Spleen (tissue), 11 donors: ENCODE measurements at regions not wholly inside any gene's neighbourhood (a gene's known extent, or its start where the extent isn't known, plus 50 kb on each side); places are given as distances from the start of the nearest gene placed in this dataset.
"Not testable (repeated sequence)": the region's sequence is repeated elsewhere in the genome, so short reads cannot be mapped to it uniquely, and the experiment has no call there.

ENCODE experiments used
- DNase-seq: peaks from one replicate; pipeline ENCODE4 v3.0.0-alpha.2; 2020
- H3K27ac ChIP-seq, 8 donors: fragments of 200-600 bp; sonication (generic) in 7 of 8; 1 replicate in 4 of 8; 2 replicates in 4 of 8; pipeline versions ENCODE4 v1.5.0 to v1.8.0; 2016 to 2021; ENCODE audit warnings: inconsistent platforms in 4 of 8, mild to moderate bottlenecking in 4 of 8, moderate library complexity in 1 of 8
- H3K27me3 ChIP-seq, 7 donors: fragments of 200-600 bp; sonication (generic) in 6 of 7; replicated peaks in 1 of 7; 1 replicate in 4 of 7; 2 replicates in 3 of 7; pipeline versions ENCODE4 v1.5.0 to v1.8.0; 2016 to 2021; ENCODE audit warnings: inconsistent platforms in 3 of 7, mild to moderate bottlenecking in 1 of 7
- H3K36me3 ChIP-seq, 6 donors: fragments of 200-600 bp; sonication (generic) in 5 of 6; 1 replicate in 4 of 6; 2 replicates in 2 of 6; pipeline versions ENCODE4 v1.5.0 to v1.8.0; 2016 to 2021; ENCODE audit warnings: inconsistent platforms in 2 of 6
- H3K4me1 ChIP-seq, 6 donors: fragments of 200-600 bp; sonication (generic) in 5 of 6; 1 replicate in 3 of 6; 2 replicates in 3 of 6; pipeline versions ENCODE4 v1.5.0 to v1.8.0; 2016 to 2021; ENCODE audit warnings: inconsistent platforms in 3 of 6
- H3K4me3 ChIP-seq, 8 donors: fragments of 200-600 bp; sonication (generic) in 7 of 8; 1 replicate in 4 of 8; 2 replicates in 4 of 8; pipeline versions ENCODE4 v1.5.0 to v1.8.0; 2016 to 2021; ENCODE audit warnings: inconsistent platforms in 4 of 8, mild to moderate bottlenecking in 4 of 8, moderate library complexity in 2 of 8
- H3K9me3 ChIP-seq, 8 donors: fragments of 200-600 bp; sonication (generic) in 7 of 8; 1 replicate in 4 of 8; 2 replicates in 4 of 8; pipeline versions ENCODE4 v1.5.0 to v1.8.0; 2016 to 2021; ENCODE audit warnings: inconsistent platforms in 4 of 8
- CTCF ChIP-seq, 11 experiments: fragments of 200-600 bp in 7 of 11; fragments of 450-650 bp in 4 of 11; sonication (generic) in 4 of 11; IDR thresholded peaks in 8 of 11; conservative IDR thresholded peaks in 3 of 11; 1 replicate in 7 of 11; 2 replicates in 4 of 11; pipeline versions ENCODE4 v1.4.0 to v1.8.0; 2016 to 2021; ENCODE audit warnings: antibody characterized with exemption in 11 of 11, inconsistent platforms in 4 of 11, mild to moderate bottlenecking in 1 of 11
- POLR2A ChIP-seq, 3 donors: fragments of 450-650 bp; IDR thresholded peaks; one replicate each; pipeline ENCODE4 v1.5.1; 2017; ENCODE audit warnings: antibody characterized with exemption in 3 of 3, mild to moderate bottlenecking in 1 of 3
- POLR2AphosphoS5 ChIP-seq, 3 donors: sonication (generic); formaldehyde crosslinking; IDR thresholded peaks; one replicate each; pipeline ENCODE4 v1.5.1; 2017; ENCODE audit warnings: antibody characterized with exemption in 3 of 3
- WGBS, 5 donors: extraction: QIAGEN DNeasy Blood & Tissue Kit in 3 of 5; methylation state at CpG; one replicate each; pipeline versions ENCODE4 v1.1.5 to v1.1.7; 2013 to 2018; 5-methylcytosine and 5-hydroxymethylcytosine counted together
- intact Hi-C: fragments of 100-400 bp; cut with DNase I; formaldehyde crosslinking; loops from one replicate; pipeline ENCODE4 v1.15.0; 2023; ENCODE audit warnings: low total_unique reads
- donor health status: healthy with polysubstance abuse.
- donor health status: DM: no; HTN: no; CAD: no; lungs with moderate emphysema.
- donor health status: DM: no; HTN: no; CAD: no.
- donor health status: Bipolar disorder and iron deficiency.
- donor health status: healthy.
- donor health status: DM: no; HTN: no; CAD: no.
- donor health status: DM: yes; HTN: yes; CAD: no.

- H3K4me3 ChIP-seq = no peak overlapping the region
- no peaks in the 10 kb centered on the region for H3K4me1 ChIP-seq
- no peaks in the 10 kb centered on the region for H3K27me3 ChIP-seq
- 55 to 92% (median 65%) methylated on average over 2 to 3 of the region's 3 CpGs for WGBS, 5 donors
- DNase-seq = no peak
- H3K36me3 ChIP-seq = no peaks in the 10 kb centered on the region
- no peak for TF ChIP-seq POLR2AphosphoS5 (IDR thresholded peaks at IDR 0.05)
- no peak for TF ChIP-seq POLR2A (IDR thresholded peaks at IDR 0.05)
- TF ChIP-seq CTCF (IDR thresholded peaks at IDR 0.05 in 8 of 11, conservative IDR thresholded peaks at IDR 0.05 in 3 of 11) = no peak
- H3K9me3 ChIP-seq = peaks cover 0 to 17% (median 7%) of the 10 kb centered on the region in 8 donors
- no peak overlapping the region for H3K27ac ChIP-seq
- intact Hi-C loops = no loop called here
Measured at GRCh38 chr9:26789959-26790358, 102.6 kb downstream of the CAAP1 start.

DNA sequence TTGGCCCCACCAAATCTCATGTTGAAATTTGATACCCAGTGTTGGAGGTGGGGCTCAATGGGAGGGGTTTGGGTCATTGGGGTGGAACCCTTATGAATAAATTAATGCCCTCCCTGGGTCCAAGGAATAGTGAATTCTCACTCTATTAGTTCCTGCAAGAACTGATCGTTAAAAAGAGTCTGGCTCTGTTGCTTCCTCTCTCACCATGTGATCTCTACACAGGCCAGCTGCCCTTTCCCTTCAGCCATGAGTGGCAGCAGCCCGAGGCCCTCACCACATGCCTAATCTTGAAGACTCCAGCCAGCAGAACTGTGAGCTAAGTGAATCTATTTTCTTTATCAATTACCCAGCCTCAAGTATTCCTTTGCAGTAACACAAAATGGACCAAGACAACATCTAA lies 106.0 kb downstream of the CAAP1 start:
- Histone ChIP-seq H3K4me3 (no peak overlapping the region), H3K27me3 (no peaks in the 10 kb centered on the region), H3K27ac (no peak overlapping the region), H3K4me1 (no peaks in the 10 kb centered on the region), H3K9me3 (no peaks in the 10 kb centered on the region), H3K36me3 (no peaks in the 10 kb centered on the region)
- TF ChIP-seq POLR2A (IDR thresholded peaks at IDR 0.05) (no peak), CTCF (IDR thresholded peaks at IDR 0.05 in 8 of 11, conservative IDR thresholded peaks at IDR 0.05 in 3 of 11) (no peak), POLR2AphosphoS5 (IDR thresholded peaks at IDR 0.05) (no peak)
- 40 to 66% (median 46%) methylated on average over 2 of the region's 2 CpGs for WGBS, 5 donors
- no peak for DNase-seq
- intact Hi-C loops = no loop called here

DNA sequence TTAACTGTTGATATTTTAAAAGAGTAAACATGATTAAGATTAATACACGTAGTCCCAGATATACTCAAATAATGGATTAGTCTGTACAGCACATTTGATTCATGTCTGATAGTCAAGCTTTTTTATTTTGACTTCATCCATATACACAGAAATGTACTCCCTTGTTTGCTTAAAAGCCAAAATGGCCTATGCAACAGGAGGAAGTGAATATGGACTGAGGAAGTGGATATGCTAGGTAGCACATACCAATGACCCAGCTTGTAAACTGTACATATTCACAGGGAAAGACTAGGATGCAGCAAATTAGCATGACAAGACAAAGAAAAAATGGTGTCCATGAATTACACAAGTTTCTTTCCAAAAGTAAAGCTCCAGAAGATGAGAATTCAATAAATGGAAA lies 109.7 kb downstream of the CAAP1 start:
- Histone ChIP-seq H3K4me3 (no peak overlapping the region), H3K27me3 (no peaks in the 10 kb centered on the region), H3K9me3 (peaks cover 0 to 8% (median 0%) of the 10 kb centered on the region in 8 donors), H3K36me3 (no peaks in the 10 kb centered on the region), H3K4me1 (no peaks in the 10 kb centered on the region), H3K27ac (no peak overlapping the region)
- no peak for TF ChIP-seq POLR2A (IDR thresholded peaks at IDR 0.05)
- no peak for TF ChIP-seq POLR2AphosphoS5 (IDR thresholded peaks at IDR 0.05)
- no peak for TF ChIP-seq CTCF (IDR thresholded peaks at IDR 0.05 in 8 of 11, conservative IDR thresholded peaks at IDR 0.05 in 3 of 11)
- 86 to 94% (median 90%) methylated on average over 1 of the region's 1 CpG for WGBS, 5 donors
- DNase-seq = no peak
- intact Hi-C loops = no loop called here

DNA sequence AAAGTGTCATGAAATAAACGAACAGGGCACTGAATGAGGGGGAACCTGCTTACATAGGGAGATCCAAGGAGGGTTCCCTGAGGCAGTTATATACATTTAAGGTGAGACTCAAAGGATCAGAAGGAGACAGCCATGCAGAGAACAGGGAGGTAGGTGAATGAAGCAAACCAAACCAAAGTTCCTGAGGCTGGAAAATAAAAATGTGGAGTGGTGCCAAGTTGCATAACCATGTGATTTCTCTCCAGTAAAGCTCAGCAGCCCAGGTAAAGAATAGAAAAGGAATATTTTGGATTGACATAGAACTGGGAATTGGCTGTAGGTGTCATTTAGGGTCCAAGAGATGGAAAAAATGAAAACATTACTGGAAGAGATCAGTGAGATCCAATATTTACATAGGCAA lies 110.7 kb downstream of the CAAP1 start:
- TF ChIP-seq POLR2A (IDR thresholded peaks at IDR 0.05) (no peak), POLR2AphosphoS5 (IDR thresholded peaks at IDR 0.05) (no peak), CTCF (IDR thresholded peaks at IDR 0.05 in 8 of 11, conservative IDR thresholded peaks at IDR 0.05 in 3 of 11) (no peak)
- WGBS, 5 donors = 0 to 2% (median 0%) methylated on average over 1 of the region's 1 CpG
- H3K27me3 ChIP-seq = no peaks in the 10 kb centered on the region
- H3K4me3 ChIP-seq = no peak overlapping the region
- H3K27ac ChIP-seq = no peak overlapping the region
- H3K4me1 ChIP-seq = no peaks in the 10 kb centered on the region
- H3K9me3 ChIP-seq = peaks cover 0 to 8% (median 0%) of the 10 kb centered on the region in 8 donors
- intact Hi-C loops = no loop called here
- DNase-seq = no peak
- H3K36me3 ChIP-seq = no peaks in the 10 kb centered on the region

- DNase-seq, H3K4me1 ChIP-seq, H3K27me3 ChIP-seq, H3K4me3 ChIP-seq, H3K9me3 ChIP-seq, H3K27ac ChIP-seq, H3K36me3 ChIP-seq, intact Hi-C loops: not testable (repeated sequence)
- 77 to 87% (median 77%) methylated on average over 3 of the region's 3 CpGs for WGBS, 5 donors
Measured at GRCh38 chr9:26780307-26780706, 112.3 kb downstream of the CAAP1 start.
